HG03565 (cell line): ENCODE measurements at regions not wholly inside any gene's neighbourhood (a gene's known extent, or its start where the extent isn't known, plus 50 kb on each side); places are given as distances from the start of the nearest gene placed in this dataset.
"Not testable (repeated sequence)": the region's sequence is repeated elsewhere in the genome, so short reads cannot be mapped to it uniquely, and the experiment has no call there.

Experiments
- ATAC-seq: cut with Tn5 transposase; IDR thresholded peaks from one replicate; pipeline ENCODE4 v1.9.1; 2021; ENCODE audit warnings: mild to moderate bottlenecking, moderate library complexity; ENCODE audit not compliant: unreplicated experiment

DNA sequence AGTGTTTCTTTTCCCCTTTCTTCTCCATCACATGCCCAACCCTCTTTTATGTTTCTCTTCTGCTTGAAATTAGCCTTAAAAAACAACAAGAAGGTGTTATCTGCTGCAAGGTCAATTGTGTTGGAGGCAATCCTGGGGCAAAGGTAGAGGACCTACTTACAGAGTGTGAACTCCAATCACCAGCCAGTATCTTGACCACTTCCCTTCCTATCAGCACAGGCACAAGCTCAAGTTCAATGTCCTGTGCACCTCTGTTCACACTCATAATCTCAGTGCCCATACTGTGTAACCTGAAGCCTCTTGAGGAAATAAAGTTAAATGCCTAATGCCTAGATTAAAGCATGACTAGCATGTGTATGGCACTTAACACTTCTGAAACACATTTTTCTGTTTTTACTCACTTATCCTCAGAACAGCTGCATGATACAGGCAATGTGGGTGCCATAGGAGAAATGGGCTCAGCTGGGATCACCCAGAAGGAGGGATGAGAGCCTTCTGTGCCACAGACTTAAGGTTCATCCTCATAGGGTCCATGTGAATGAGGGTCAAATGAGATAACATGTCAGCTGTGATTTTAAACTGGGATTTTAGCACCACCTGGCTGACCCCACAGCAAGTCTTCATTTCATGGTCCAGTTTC is 701.5 kb downstream of the BCL11A start:
- no peak for ATAC-seq

DNA sequence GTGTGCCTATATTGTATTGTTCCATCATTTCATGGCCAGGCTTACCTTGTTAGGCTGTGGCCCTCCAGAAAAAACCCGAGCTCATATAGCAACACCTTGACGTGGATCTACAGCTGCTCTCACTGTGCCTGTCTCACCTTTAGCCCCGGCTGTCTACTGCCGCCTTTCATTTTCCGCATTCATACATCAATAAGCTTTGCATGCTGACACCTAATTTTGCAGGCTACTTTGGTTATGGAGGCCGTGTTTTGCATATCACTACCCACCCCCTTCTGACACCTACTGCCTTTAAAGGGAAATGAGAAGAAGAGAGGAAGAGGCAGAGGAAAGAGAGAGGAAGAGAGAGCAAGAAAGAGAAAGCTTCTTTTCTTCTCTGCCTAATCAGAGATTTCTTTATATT is 702.9 kb downstream of the BCL11A start:
- ATAC-seq = no peak

DNA sequence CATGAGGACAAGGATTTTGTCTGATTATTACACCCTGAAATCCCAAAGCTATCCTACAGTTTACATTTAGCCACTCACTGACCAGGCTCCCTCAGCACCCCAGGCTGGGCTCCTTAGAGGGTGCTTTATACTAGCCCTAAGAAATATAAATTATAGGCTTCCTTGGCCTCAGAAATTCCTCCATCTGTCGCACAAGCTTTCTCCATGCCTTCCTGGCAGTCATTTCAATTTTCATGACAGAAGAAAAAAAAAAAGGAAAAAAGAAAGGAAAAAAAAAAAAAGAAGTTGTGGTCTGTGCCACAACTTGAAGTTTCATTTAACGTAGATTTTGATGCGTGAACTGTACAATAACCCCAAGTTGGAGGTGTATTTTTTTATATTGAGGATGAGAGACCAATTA is 719.5 kb downstream of the BCL11A start:
- no peak for ATAC-seq

DNA sequence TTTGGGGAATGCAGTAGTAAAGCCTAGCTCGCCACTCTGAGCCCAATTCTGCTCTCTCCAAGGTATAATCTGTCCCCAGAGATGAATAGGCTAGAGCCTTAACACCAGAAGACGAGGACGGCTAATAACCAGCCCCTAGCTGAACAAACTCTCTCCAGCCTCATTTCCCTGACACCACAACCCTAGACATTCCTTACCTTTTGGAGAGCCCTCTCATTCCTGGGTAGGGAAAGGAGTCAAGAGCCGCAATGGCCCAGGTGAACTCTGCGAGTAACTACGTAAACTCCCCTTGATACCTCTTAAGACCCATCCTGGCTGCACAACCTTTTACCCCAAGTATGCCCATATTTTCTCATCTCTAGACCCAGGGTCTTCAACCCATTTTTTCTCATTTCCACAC is 722.9 kb downstream of the BCL11A start:
- no peak for ATAC-seq

DNA sequence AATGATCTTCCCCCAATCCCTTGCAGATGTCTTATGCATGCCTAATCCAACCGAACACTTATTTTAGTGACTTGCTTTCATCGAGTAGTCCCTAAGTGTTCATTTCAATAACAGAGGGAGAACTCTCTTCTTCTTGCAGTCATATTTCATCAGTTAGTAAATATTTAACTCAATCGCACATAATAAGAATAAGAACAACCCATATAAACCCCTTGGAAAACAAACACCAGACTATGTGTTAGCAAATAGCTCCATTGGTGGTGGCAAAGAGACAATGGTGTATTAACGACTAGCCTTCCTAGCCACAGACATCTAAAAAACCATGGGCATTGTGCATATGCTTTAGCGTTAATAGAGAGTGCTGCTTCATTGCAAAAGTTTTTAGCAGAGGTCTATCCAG is 725.8 kb downstream of the BCL11A start:
- ATAC-seq = no peak

DNA sequence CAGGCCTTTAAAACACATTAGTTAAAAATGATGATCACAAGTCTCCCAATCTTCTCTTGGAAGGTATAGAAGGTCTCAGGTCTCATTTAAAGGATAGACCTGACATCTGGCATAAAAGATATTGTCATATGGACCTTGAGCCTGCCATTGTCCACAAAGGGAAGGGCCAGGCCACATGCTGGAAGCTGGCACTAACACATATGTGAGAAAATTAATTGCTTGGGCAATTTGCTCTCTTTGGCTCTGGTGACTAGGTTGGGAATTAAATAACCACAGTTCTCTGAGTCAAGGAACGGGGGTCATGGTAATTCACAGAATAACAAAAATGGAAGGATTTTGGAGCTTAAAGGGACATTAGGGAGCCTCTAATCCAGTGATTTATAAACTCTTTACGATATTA is 727.3 kb downstream of the BCL11A start:
- no peak for ATAC-seq

DNA sequence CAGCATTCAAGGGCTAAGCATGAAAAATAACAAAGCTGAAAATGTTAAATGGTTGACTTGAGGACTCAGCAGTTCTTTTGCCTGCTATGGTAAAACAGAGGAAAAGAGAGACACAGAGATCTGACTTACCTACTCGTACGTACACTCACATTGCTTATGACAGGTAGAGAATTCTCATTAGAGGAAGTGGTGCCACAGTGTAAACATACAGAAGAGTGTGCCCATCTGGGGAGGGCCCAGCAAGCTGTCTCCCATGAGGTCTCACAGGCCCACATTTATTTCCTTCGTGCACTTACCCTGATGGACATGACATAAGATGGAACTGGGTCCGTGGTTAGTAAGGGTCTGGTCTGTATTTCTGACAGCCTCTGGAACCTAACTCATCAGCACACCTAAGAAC is 729.1 kb downstream of the BCL11A start:
- no peak for ATAC-seq

DNA sequence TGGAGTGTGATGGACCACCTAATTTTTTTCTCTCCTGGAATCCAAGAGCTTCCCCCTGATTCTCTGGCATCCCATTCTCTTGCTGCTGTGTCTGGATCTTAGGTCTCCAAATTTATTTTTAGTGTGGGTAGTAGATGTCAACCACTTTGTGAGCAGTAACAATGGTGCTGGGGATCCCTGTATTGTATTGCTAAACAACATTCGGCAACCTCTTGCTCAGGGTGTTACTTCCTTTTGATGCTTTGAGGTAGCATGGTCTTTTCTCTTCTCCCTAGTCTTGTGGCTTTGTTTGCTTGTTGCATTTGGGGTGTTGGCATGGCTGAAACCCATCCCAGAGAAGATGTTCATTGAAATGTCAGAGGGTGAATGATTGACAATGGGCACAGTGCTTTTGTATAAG is 737.4 kb downstream of the BCL11A start:
- ATAC-seq = no peak

DNA sequence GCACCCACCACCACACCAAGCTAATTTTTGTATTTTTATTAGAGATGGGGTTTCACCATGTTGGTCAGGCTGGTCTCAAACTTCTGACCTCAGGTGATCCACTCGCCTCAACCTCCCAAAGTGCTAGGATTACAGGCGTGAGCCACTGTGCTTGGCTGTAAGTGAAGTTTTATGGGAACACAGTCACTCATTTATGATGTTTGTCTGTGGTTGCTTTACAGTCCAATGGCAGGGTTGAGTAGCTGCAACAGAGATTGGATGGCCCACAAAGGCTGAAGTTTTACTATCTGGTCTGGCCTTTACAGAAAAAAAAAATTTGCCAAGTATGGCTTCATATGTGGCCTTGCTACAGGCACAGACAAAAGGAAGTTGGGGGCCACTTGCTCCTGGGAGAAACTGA is 743.2 kb downstream of the BCL11A start:
- ATAC-seq = not testable (repeated sequence)

DNA sequence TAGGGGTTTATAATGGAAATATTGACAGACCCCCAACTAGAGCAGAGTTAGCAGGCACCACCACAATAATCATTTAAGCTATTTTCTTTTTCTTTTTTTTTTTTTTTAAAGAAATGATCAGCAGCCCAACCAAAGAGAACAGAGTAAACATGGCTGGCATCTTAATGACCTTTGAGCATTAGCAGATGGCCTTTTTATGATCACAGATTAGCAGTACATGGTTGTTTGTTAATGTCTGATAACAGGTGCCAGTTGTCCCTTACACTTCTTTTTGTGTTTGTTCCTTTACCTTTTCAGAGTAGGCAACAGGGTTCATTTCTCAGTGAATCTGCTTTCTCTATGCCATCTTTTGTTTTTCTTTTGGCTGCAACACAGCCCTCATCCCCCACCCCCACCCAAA is 747.0 kb downstream of the BCL11A start:
- ATAC-seq = no peak

DNA sequence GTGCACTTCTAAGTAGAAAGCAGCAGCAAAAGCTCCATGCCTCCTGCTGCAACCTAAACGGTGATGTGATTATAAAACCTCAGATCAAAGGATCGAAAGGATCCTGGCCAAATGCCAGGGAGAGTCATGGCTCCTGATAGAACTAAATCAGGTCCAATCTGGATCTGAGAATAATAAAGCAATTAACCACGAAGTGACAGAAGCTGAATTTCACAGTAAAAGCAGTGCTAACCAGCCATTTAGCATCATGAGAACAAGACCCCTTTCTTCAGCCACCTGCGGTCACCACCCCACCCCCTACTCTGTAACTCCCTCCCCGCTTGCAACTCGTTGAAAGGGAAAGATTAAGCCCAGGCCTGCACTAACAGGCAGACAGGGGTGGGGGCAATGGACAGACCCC is 748.7 kb downstream of the BCL11A start:
- ATAC-seq = no peak

DNA sequence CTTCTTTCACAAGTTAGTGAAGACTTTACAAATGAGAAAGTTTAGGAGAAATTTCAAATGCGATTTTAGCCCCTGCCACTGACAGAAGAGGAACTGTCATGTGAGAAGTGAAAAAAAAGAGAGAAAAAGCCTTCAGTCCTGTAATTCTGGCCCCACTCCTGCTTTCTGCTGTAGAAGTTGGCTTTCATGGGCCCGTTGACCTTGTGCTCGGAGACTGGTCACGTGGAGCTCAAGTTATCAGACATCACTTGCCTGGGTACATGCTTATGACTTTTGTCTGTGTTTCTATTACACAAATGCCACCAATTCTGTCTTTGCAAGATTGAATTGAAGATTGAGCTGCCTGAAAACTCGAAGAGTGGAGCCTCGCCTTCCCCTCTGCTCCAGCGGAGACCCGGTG is 749.9 kb downstream of the BCL11A start:
- no peak for ATAC-seq

DNA sequence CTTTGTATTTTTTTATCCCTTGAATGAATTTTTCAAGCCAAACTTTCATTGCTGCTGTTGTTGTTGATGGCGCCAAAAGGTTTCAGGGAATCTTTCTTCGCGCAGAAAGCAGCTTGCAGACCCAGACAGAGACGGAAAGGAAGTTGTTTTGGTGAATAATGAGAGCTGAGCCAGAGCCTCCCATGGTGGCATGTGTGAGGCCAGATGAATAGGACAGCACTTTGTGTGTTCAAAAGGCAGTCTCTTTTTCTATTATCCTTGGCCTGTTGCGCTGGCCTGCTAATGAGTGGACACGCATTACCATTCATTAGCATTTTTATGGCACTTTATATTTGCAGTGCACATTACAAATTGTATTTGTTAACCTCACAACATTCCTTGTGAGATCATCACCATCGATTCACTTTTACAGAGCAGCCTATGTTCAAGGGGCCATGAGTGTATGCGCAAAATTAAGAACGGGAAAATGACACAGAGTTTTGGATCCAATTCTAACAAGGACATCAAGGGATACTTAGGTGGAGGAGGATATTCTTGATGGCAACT is 754.7 kb downstream of the BCL11A start:
- no peak for ATAC-seq

DNA sequence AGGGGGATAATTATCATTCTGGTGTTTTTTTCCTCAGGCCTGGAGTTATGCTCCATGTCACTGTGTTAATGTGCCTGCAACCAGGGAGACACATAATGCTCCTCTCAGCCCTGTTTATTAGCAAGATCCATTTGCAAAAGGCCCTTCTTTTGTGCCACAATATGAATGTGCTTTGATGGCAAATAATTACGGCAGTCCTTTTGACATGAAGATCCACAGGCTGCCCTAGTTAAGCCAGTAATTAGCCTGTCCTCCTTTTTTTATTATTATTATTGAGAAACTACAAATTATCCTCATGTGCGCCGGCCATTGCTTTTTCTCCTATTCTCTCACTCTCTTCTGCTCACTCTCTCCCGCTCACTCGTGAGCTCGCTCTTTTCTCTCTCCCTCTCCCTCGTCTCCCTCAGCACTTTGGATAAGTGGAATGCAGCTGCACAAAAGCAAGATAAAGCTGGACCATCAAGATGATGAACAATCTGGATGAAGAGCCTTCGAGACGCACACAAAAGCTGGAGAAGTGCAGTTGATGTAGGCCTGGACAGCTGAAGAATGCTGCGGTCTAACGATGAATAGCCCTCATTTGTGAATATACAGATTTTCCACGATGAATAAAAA is 762.3 kb downstream of the BCL11A start:
- ATAC-seq = no peak

DNA sequence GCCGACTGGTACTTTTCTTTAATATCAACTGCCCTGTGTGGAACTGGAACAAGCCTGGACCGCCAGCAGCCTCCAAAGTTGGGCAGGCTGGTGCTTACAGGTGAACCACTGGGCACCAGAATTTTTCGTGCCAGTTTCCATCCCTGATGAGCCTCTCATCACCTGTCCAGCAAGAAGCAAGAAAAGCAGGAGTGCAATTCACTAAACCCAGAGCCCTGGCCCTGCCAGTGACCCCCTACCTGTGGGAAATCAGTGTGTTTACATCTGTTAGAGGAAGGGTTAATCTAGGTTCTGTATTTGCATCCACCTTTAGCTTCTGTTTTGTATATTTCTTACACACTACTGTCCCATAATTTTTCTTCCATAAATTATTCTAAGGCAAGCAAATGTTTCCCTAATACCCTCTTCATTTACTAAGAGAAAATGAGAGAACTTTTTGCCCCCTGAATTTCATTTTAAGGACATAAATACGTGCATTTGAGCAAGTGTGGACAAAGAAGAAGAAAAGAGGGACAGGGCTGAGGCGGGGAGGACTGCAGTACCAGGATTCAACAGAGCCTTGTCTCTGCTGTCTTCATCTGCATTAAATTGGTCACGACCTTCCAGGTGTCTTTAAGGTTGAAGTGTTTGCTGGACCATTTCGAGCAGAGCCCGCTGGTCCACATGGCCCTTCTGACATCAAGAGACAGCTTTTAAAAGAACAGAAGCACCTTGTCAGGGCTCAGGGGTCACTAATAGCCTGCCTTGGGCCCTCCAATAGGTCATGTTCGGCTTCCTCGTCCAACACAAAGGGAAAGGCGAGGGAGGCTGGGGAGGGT is 763.1 kb downstream of the BCL11A start:
- no peak for ATAC-seq

DNA sequence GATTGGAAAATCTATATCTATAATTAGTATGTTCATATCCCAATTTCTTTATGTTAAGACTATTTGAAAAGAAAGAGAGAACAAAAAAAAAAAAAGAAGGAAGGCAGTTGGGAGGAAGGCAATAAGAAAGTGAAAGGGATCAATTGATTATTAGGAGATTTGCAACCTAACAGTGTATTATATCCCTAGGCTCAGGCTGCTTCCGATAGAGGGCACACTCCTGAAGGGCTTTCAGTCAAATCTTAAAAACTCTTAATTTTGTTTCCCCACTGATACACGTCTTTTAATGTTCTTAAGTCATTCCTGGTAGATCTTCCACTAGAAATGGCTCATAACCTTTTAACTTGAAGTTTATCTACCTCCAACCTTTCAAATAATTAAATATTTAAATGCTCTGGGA is 763.9 kb downstream of the BCL11A start:
- ATAC-seq = no peak

DNA sequence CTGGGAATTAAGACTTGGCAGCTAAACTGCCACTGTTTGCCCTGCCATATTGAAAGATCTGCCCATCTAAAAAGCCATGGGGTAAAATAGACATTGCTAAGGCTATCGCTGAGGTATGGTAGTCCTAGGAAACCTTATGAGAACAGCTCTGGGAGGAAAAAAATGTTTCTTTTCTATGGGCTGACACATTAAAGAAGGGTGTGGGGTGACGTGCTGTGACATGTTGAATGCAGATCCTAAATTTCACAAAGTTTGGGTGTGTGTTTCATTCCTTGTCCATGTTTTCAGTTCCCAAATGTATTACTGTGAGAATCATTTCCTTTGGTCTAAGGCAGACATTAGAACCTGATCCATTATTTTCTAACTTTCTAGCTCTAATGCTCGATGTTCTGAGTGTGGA is 766.4 kb downstream of the BCL11A start:
- no peak for ATAC-seq

DNA sequence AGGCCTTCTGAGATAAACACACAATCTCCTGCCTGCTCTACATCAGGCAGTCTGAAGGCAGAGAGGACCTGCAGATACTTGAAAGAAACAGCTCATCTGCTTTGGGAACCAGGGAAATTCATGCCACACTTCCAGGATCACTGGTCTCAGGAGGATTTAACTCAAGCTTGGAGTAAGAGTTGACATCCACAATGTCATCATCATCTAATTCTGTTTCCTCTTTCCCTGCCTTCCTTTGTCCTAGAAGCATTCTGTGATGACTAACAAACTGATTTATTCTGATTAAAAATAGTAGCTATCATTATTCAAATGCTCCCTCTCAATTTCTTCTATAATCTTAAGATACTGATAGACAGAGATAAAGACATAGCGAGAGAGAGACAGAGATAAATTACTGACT is 766.8 kb downstream of the BCL11A start:
- ATAC-seq = no peak

DNA sequence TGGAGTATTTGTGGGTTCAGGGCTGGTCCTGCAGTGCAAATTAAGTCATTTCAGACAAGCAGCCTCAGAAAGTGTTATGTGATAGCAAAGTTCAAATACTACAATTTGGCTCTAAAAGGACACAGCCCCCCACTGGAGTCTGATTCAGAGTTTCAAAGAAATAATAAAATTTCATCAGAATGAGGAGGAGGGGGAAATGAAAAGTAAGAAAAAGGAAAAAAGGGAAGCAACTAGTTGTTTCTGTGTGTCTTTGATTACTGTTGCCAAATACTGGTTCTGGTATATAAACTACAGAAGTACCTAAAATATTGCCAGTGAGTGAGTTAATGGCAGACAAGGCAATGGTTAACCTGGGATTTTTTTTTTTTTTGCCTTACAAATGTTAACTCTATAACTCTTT is 773.9 kb downstream of the BCL11A start:
- ATAC-seq = no peak

DNA sequence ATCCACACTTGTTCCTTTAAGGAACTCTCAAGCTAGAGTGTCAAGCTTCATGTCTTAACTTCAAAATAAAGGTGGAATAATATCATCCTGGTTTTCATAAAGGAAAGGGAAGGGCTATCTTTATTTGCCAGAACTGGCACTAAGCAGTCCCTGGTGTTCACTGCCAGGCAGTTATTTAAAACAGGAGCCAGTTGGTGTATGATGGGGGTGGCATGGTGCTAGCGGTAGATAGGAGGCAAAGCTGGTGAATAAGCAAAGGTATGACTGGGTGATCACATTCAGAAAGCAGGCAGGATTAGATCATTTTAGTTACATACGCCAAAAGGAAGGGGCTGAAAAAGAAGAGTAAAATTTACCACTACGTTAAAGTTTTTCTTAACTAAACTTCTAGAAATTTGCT is 776.3 kb downstream of the BCL11A start:
- no peak for ATAC-seq

DNA sequence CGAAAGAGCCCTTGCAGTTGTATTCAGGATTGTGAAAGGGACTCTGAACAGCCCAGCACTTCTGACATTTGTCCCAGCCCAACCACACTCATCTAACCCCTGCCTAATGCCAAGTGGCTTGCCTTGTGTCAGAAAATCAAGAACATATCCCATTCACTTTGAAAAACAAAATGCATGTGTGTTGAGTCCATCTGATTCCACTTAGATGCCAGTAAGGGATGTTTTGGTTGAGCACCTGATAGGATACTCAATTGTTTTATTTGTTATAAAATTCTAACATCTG is 776.8 kb downstream of the BCL11A start:
- no peak for ATAC-seq

DNA sequence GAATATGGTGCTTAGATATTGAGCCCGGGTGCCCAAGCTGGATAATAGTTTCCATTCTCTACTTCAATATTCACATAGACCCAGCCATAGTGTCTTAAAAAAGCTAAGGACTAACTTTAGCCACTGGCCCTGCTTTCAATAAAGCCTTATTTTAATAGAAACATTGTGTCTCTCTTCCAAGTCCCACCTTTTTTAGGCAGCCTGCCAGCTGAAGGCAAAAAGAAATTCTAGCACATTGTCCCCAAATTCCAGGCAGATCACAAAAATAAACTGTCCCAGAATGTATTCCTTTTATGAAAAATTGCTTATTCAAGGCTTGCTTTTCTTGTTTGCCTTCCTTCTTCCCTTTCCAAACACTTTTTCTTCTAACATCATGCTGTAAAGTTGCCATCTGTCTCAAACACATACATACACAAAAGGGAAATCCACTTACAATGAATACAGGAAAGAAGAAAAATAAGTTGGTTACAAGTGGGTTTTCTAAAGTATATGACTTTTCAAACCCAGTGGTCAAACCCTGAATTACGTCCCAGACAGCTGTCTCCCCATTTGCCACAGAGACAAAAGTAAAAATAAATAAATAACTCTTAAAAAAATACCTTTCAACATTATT is 778.5 kb downstream of the BCL11A start:
- ATAC-seq = no peak
